NB4 (cell line): ENCODE measurements at regions not wholly inside any gene's neighbourhood (a gene's known extent, or its start where the extent isn't known, plus 50 kb on each side); places are given as distances from the start of the nearest gene placed in this dataset.

Experiments
- DNase-seq: peaks from one replicate; pipeline ENCODE4 v3.0.0; 2010; ENCODE audit warnings: low read depth
- H3K4me3 ChIP-seq: one replicate; pipeline ENCODE4 v1.5.1; 2011; ENCODE audit warnings: mild to moderate bottlenecking, low read depth, low read length, moderate library complexity
- MYC ChIP-seq: IDR thresholded peaks from 2 replicates; pipeline ENCODE4 v1.6.1; 2011; ENCODE audit warnings: low read depth, low read length
- POLR2A ChIP-seq: IDR thresholded peaks from 2 replicates; pipeline ENCODE4 v1.6.1; 2011; ENCODE audit warnings: mild to moderate bottlenecking; ENCODE audit not compliant: insufficient read length; ENCODE audit errors: extremely low read depth
- TF ChIP-seq, protein P1 (sequence below): IDR thresholded peaks from one replicate; pipeline ENCODE4 v1.5.1; 2012; ENCODE audit warnings: low read depth, low read length
- TF ChIP-seq, protein P2 (sequence below): IDR thresholded peaks from 2 replicates; pipeline ENCODE4 v1.6.1; 2011; ENCODE audit warnings: low read depth, low read length

DNA sequence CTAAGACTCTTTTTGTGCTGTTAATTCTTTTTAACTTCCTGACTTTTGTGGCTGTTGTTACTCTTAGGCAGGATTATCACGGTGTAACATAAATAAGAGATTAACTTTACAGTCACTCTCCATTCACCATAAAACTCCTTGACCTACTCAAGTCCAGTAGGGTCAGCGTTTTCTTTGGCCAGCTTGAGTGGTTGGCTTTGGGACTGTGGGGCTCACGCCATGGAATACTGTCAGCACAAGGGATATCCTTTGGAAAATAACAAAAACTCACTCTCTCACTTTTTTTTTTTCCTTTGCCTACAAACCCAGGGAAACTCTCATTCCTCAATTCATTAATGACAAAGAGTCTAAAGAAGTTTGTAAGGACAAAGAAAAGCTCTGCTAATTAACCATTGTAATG is 89.4 kb upstream of the TLL1 start:
- DNase-seq = no peak
- no peak overlapping the region for H3K4me3 ChIP-seq
- TF ChIP-seq POLR2A (no peak), MYC (no peak)
- TF ChIP-seq, protein P1, sequence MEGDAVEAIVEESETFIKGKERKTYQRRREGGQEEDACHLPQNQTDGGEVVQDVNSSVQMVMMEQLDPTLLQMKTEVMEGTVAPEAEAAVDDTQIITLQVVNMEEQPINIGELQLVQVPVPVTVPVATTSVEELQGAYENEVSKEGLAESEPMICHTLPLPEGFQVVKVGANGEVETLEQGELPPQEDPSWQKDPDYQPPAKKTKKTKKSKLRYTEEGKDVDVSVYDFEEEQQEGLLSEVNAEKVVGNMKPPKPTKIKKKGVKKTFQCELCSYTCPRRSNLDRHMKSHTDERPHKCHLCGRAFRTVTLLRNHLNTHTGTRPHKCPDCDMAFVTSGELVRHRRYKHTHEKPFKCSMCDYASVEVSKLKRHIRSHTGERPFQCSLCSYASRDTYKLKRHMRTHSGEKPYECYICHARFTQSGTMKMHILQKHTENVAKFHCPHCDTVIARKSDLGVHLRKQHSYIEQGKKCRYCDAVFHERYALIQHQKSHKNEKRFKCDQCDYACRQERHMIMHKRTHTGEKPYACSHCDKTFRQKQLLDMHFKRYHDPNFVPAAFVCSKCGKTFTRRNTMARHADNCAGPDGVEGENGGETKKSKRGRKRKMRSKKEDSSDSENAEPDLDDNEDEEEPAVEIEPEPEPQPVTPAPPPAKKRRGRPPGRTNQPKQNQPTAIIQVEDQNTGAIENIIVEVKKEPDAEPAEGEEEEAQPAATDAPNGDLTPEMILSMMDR = no peak
- TF ChIP-seq, protein P2, sequence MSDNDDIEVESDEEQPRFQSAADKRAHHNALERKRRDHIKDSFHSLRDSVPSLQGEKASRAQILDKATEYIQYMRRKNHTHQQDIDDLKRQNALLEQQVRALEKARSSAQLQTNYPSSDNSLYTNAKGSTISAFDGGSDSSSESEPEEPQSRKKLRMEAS = no peak

DNA sequence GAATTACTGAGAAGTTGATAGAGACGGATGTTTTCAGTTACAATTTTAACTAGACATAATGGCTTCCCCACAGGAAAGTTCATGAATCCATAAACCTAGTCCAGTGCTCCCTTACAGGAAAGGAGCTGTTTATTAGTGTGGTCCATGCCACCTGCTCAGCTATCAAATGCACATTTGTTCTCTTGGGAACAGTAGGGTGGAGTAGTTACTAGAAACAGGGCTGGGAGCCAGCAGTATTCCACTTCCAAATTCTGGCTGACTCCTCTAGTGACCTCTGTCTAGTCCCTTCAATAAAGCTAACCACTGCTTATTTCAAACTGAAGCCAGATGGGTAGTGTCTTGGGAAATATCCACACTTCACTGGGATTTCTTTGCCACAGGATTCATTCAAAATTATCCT is 88.4 kb upstream of the TLL1 start:
- DNase-seq = no peak
- TF ChIP-seq MYC = no peak
- no peak for TF ChIP-seq POLR2A
- TF ChIP-seq, protein P1 = no peak
- TF ChIP-seq, protein P2 = no peak
- H3K4me3 ChIP-seq = no peak overlapping the region

DNA sequence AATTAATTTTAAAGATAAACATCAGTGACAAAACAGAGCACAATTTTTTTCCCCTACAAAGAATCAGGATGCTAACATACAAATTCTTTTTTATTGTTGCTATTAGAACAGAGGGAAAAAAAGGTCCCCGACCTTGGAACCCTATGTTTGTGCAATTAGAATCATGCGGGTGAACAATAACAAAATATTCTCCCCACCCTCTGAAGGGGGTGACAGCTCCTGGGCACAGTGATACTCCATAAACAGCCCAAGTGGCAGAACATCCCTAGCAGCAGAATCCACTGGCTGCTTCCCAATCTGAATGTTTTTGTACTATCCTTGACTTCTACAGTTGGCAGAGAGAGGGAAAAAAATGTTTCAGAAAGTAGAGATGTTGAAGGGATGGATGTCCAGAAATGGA is 87.7 kb upstream of the TLL1 start:
- no peak overlapping the region for H3K4me3 ChIP-seq
- TF ChIP-seq POLR2A (no peak), MYC (no peak)
- TF ChIP-seq, protein P2 = no peak
- TF ChIP-seq, protein P1 = no peak
- DNase-seq = no peak

DNA sequence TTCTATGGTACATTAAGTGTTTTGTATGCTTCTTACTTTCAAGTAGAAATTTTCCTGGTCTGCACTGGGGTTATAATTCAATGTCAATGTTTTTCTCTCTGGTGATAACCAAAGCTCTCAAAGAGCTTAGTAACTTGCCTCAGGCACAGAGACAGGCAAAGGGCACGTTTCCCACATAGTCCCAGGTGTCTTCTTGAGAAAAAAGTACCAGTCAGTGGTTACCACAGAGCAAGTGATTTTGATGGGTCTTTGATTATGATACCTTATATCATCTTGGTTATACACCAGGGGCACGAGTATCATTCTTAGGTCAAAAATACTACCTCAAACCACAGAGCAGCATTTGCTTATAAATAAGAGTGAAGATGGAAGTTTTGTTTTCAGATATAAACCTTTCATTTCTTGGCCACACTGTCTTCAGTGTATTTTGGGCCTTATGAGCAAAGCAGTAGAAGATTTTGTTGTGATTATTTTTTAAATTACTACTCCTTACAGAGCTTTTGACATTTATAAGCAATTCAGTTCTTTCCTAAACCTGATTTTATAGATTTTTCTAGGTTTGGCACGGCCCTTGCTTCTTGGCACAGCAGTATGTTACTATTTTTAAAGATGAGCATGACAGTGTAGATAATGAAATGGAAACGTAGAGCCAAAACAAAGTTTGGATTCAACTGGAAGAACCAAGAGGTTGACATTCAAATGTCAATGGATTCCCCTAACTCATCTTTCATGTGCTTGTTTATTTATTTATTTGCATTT is 85.3 kb upstream of the TLL1 start:
- no peak for DNase-seq
- TF ChIP-seq POLR2A = no peak
- TF ChIP-seq, protein P1 = no peak
- no peak overlapping the region for H3K4me3 ChIP-seq

DNA sequence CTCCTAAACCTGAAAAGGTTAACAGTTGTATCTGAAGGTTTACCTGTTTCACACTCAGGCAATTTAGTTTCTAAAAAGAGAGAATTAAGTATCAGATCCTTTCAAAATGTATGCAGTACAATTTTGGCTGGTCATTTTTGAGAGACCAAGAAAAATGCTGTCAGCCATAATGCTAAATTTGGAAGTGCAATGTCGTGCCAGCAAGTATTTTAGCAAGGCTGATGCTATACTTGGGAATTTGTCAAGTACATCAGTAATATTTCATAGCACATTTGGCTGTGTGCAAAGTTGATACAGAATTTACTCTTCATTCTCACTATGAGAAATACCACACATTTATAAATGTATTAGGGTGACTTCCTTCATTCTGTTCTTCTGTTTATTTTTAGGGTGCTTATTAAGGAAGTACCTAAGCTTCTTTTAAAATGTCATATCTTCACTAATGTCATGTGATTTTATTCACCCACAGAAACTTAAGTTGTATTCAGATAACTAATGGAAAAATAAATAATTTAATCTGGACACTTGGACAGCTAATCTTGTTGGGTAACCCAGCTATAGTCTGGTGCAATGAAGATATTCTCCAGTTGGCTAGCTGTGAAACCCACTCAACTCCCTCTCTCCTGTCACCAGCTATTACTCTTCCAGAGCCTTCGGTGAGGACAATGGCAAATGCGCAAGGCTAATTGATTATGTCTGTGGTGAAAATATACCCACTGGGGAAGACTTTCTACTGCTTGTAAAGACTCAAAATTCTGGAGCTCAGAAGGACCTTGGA is 84.2 kb upstream of the TLL1 start:
- TF ChIP-seq, protein P1 = no peak
- TF ChIP-seq, protein P2 = no peak
- TF ChIP-seq MYC = no peak
- no peak for TF ChIP-seq POLR2A
- no peak overlapping the region for H3K4me3 ChIP-seq
- no peak for DNase-seq
